Neural crest cell (in vitro differentiated cells): ENCODE measurements at regions not wholly inside any gene's neighbourhood (a gene's known extent, or its start where the extent isn't known, plus 50 kb on each side); places are given as distances from the start of the nearest gene placed in this dataset.

Source experiments
- DNase-seq: peaks from one replicate; pipeline ENCODE4 v3.0.0; 2021; ENCODE audit warnings: low read depth, mixed read lengths, low spot score
- H3K27ac Mint-ChIP-seq: one replicate; pipeline ENCODE4 v1.8.0; 2021; ENCODE audit warnings: mild to moderate bottlenecking, mixed read lengths; ENCODE audit not compliant: unreplicated experiment
- H3K27me3 Mint-ChIP-seq: 2 replicates; pipeline ENCODE4 v1.8.0; 2021; ENCODE audit warnings: low read depth, mild to moderate bottlenecking, mixed read lengths
- H3K36me3 Mint-ChIP-seq: 2 replicates; pipeline ENCODE4 v1.8.0; 2021; ENCODE audit warnings: low read depth, mild to moderate bottlenecking, mixed read lengths
- H3K4me1 Mint-ChIP-seq: 2 replicates; pipeline ENCODE4 v1.8.0; 2021; ENCODE audit warnings: mixed read lengths
- H3K4me3 Mint-ChIP-seq: one replicate; pipeline ENCODE4 v1.8.0; 2021; ENCODE audit warnings: mild to moderate bottlenecking, mixed read lengths
- H3K9me3 Mint-ChIP-seq: 2 replicates; pipeline ENCODE4 v1.8.0; 2021; ENCODE audit warnings: mixed read lengths
- TF ChIP-seq, protein P1 (sequence below): fragments of 200-600 bp; sonication (generic); conservative IDR thresholded peaks from 2 replicates; pipeline ENCODE4 v1.5.0; 2021; ENCODE audit warnings: antibody characterized with exemption, mild to moderate bottlenecking

- H3K9me3 Mint-ChIP-seq, result peaks cover 3% of the 10 kb centered on the region
These were observed 190.7 kb upstream of the CLNK start for GRCh38 chr4:10875144-10875799.

DNA sequence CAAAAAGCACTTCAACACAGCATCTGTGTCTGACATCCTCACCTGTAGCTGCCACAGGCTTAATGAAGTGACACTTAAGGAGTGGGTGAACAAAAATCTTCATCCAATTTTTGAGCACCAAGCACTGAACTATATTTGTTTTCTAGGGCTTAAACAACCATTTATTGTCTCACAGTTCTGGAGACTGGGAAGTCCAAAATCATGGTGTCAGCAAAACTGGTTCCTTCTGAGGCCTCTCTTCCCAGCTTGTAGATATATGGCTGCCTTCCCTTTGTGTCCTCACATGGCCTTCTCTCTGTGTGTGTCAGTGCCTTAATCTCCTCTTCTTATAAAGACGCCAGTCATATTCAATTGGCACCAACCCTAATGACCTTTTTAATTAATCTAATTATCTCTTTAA, 189.2 kb upstream of the CLNK start:
- no peak overlapping the region for H3K4me3 Mint-ChIP-seq
- no peak overlapping the region for H3K27ac Mint-ChIP-seq
- TF ChIP-seq, protein P1, sequence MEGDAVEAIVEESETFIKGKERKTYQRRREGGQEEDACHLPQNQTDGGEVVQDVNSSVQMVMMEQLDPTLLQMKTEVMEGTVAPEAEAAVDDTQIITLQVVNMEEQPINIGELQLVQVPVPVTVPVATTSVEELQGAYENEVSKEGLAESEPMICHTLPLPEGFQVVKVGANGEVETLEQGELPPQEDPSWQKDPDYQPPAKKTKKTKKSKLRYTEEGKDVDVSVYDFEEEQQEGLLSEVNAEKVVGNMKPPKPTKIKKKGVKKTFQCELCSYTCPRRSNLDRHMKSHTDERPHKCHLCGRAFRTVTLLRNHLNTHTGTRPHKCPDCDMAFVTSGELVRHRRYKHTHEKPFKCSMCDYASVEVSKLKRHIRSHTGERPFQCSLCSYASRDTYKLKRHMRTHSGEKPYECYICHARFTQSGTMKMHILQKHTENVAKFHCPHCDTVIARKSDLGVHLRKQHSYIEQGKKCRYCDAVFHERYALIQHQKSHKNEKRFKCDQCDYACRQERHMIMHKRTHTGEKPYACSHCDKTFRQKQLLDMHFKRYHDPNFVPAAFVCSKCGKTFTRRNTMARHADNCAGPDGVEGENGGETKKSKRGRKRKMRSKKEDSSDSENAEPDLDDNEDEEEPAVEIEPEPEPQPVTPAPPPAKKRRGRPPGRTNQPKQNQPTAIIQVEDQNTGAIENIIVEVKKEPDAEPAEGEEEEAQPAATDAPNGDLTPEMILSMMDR, result no peak
- H3K27me3 Mint-ChIP-seq, result no peaks in the 10 kb centered on the region
- peaks cover 3% of the 10 kb centered on the region for H3K36me3 Mint-ChIP-seq
- peaks cover 2% of the 10 kb centered on the region for H3K9me3 Mint-ChIP-seq
- no peak for DNase-seq
- no peaks in the 10 kb centered on the region for H3K4me1 Mint-ChIP-seq

More at GRCh38 chr4:10875144-10875799, 190.7 kb upstream of the CLNK start:
- H3K36me3 Mint-ChIP-seq, result peaks cover 2% of the 10 kb centered on the region
- no peak overlapping the region for H3K27ac Mint-ChIP-seq
- H3K4me3 Mint-ChIP-seq, result no peak overlapping the region
- no peak for DNase-seq
- H3K27me3 Mint-ChIP-seq, result no peaks in the 10 kb centered on the region
- TF ChIP-seq, protein P1, result no peak
- H3K4me1 Mint-ChIP-seq, result no peaks in the 10 kb centered on the region

DNA sequence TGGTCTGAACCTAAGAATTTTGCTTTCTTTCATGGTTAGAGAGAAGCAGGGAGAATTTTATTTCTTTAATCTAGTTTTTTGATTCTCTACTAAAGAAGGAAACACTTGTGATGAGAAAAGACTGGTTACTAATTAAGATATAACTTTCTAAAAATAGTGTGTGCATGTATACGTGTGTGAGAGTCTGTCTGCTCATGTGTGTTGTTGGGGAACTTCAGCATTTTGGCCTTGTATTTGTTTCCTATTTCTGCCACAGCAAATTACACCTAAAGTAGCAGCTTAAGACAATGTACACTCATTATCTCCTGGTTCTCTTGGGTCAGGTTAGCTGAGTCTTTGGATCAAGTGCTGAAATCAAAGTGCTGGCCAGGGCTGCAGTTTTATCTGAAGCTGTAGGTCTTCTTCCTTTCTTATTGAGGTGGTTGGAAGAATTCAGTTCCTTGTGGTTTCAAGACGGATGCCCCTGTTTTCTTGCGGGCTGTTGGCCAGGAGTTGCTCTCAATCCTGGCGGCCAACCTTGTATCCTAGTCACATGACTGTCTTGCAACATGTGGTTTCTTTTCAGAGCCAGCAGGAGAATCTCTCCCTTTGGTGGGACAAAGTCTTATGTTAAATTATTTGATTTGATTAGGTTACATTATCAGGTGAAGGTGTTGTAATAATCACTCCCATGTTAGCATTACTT, 188.4 kb upstream of the CLNK start:
- peaks cover 6% of the 10 kb centered on the region for H3K36me3 Mint-ChIP-seq
- H3K4me3 Mint-ChIP-seq, result no peak overlapping the region
- no peak for DNase-seq
- H3K27me3 Mint-ChIP-seq, result no peaks in the 10 kb centered on the region
- TF ChIP-seq, protein P1, result no peak
- no peak overlapping the region for H3K27ac Mint-ChIP-seq
- no peaks in the 10 kb centered on the region for H3K4me1 Mint-ChIP-seq
- peaks cover 2% of the 10 kb centered on the region for H3K9me3 Mint-ChIP-seq

DNA sequence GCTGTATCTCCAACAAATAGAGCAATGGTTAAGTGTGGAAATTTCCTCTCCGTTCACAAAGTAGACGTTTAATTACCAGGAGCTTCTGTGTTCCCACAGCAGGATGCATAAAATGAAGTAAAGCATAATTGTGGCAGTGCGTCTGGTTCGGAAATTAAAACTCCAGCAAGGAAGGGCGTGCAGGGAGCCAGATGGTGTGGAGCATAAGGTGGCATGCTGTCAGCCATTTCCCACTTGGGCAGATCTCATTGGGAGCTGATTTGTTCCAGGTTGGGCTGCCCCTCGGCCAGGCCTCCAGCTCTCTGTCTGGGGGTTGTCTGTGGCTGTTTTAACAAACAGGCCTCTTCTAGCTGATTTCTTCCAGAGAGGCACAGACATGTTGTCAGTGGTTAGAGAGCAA, 182.1 kb upstream of the CLNK start:
- H3K9me3 Mint-ChIP-seq, result no peaks in the 10 kb centered on the region
- H3K4me3 Mint-ChIP-seq, result no peak overlapping the region
- peaks cover 6% of the 10 kb centered on the region for H3K4me1 Mint-ChIP-seq
- H3K36me3 Mint-ChIP-seq, result peaks cover 4% of the 10 kb centered on the region
- H3K27ac Mint-ChIP-seq, result no peak overlapping the region
- H3K27me3 Mint-ChIP-seq, result no peaks in the 10 kb centered on the region
- TF ChIP-seq, protein P1, result no peak
- no peak for DNase-seq

DNA sequence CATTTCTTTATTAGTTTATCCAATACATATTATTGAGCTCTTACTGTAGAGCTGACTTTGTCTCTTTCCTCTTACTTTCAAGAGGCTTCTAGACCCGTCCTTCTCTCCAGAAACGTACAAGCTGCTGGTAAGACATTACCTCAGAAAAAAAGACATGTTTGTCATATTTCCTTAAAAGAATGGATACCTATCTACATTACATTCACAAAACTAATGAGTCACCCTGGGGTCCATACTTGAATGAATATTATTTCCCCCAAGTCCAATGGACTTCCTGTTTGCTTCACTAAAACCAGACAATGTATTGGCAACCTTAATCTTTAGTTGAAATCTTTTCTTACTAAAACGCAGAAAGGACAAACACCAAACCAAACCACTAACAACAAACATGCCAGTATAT, 176.5 kb upstream of the CLNK start:
- no peak overlapping the region for H3K4me3 Mint-ChIP-seq
- no peak overlapping the region for H3K27ac Mint-ChIP-seq
- TF ChIP-seq, protein P1, result no peak
- H3K9me3 Mint-ChIP-seq, result peaks cover 5% of the 10 kb centered on the region
- H3K27me3 Mint-ChIP-seq, result no peaks in the 10 kb centered on the region
- H3K36me3 Mint-ChIP-seq, result no peaks in the 10 kb centered on the region
- H3K4me1 Mint-ChIP-seq, result no peaks in the 10 kb centered on the region
- no peak for DNase-seq
